ENCODE measurements at regions not wholly inside any gene's neighbourhood (a gene's known extent, or its start where the extent isn't known, plus 50 kb on each side); places are given as distances from the start of the nearest gene placed in this dataset.

GRCh38 chr2:147088871-147089270 is 756.0 kb upstream of the ACVR2A start:
- Histone ChIP-seq H3K56ac (ENCODE audit: insufficient read length, low read depth, low read length) (no peak overlapping the region), H3K4ac (ENCODE audit: low read depth, low read length) (no peak overlapping the region), H2BK12ac (ENCODE audit: insufficient read length, low read depth, low read length) (no peak overlapping the region), H2AK5ac (ENCODE audit: insufficient read length, low read length) (no peak overlapping the region), H3K27me3 (ENCODE audit: insufficient read depth, low read length) (no peaks in the 10 kb centered on the region), H3K23me2 (ENCODE audit: insufficient read length, low read depth, low read length, poor library complexity, severe bottlenecking) (no peaks in the 10 kb centered on the region), H3K9me3 (ENCODE audit: control insufficient read depth, low read depth, low read length) (no peaks in the 10 kb centered on the region), H2BK15ac (ENCODE audit: low read depth, low read length) (no peak overlapping the region), H4K8ac (replicated peaks; ENCODE audit: insufficient read length, low read depth, low read length) (no peak overlapping the region), H3K4me2 (ENCODE audit: insufficient read depth, insufficient read length, low read length) (no peak overlapping the region), H3K27ac (ENCODE audit: insufficient read length, low read depth, low read length) (no peak overlapping the region), H2BK20ac (ENCODE audit: low read depth, low read length, poor library complexity, severe bottlenecking) (no peak overlapping the region), H3K9ac (ENCODE audit: extremely low read depth, insufficient read length, low read length) (no peak overlapping the region), H2BK5ac (ENCODE audit: insufficient read length, low read length) (no peak overlapping the region), H3T11ph (ENCODE audit: low read length) (no peak overlapping the region), H3K79me1 (ENCODE audit: insufficient read depth, low read depth, low read length, poor library complexity, severe bottlenecking) (no peaks in the 10 kb centered on the region), H3K79me2 (ENCODE audit: insufficient read depth, low read length) (no peaks in the 10 kb centered on the region), H2BK120ac (ENCODE audit: low read depth, low read length, poor library complexity, severe bottlenecking) (no peak overlapping the region), H3K4me1 (ENCODE audit: insufficient read depth, low read length) (peaks cover 4% of the 10 kb centered on the region; the same call in 1 of the 2 replicates), H4K20me1 (ENCODE audit: control insufficient read depth, insufficient read depth, insufficient read length) (no peaks in the 10 kb centered on the region), H2AFZ (ENCODE audit: low read length) (no peak overlapping the region), H3K18ac (ENCODE audit: insufficient read length, low read depth, low read length) (no peak overlapping the region), H3K14ac (ENCODE audit: insufficient read depth, low read length) (no peak overlapping the region), H4K5ac (ENCODE audit: insufficient read length, low read depth, low read length) (no peak overlapping the region), H4K91ac (ENCODE audit: insufficient read length, low read depth, low read length) (no peak overlapping the region), H3K23ac (ENCODE audit: insufficient read length, low read depth, low read length) (no peak overlapping the region)
- no peaks in the 10 kb centered on the region for H3K27me3 Mint-ChIP-seq (ENCODE audit: low read depth)
- no peak for DNase-seq
- no peak overlapping the region for H3K27ac Mint-ChIP-seq
- no peak overlapping the region for H3K4me3 Mint-ChIP-seq
- no peak for TF ChIP-seq CTCF (conservative IDR thresholded peaks at IDR 0.05)
- H3K9me3 Mint-ChIP-seq: no peaks in the 10 kb centered on the region
- WGBS (ENCODE audit: extremely low coverage, insufficient read length, low lambda C conversion rate): no CpG with 5 or more reads among the region's 2 CpGs
- H3K4me1 Mint-ChIP-seq: peaks cover 0 to 11% of the 10 kb centered on the region in 2 experiments; a peak in 1 of 4 replicates
- H3K36me3 Mint-ChIP-seq (ENCODE audit: insufficient read depth in 1 of 3, low read depth in 3 of 3): no peaks in the 10 kb centered on the region
